HepG2 (cell line): ENCODE measurements at regions not wholly inside any gene's neighbourhood (a gene's known extent, or its start where the extent isn't known, plus 50 kb on each side); places are given as distances from the start of the nearest gene placed in this dataset.

Experiments
- ATAC-seq: fragments of 200-7000 bp; cut with Tn5 transposase; 3 replicates; pipeline ENCODE4 v1.9.1; 2020; ENCODE audit warnings: mild to moderate bottlenecking, moderate library complexity
- BruUV-seq: library from RNA; stranded (reverse); fragments of 400-500 nt; replicated peaks from 2 replicates; lab custom pipeline; 2021; lab: Mats Ljungman, UMichigan
- CTCF ChIA-PET: fragments of 300-600 bp; formaldehyde crosslinking; extraction: SDS; loops from one replicate; lab custom pipeline; 2021; ENCODE audit warnings: low total read pairs, inconsistent platforms, low intra/inter-chr PET ratio; lab: Yijun Ruan, JAX
- POLR2A ChIA-PET: fragments of 350-600 bp; sonication (Branson Sonifier 250); formaldehyde crosslinking; loops from one replicate; lab custom pipeline; 2020; ENCODE audit warnings: antibody characterized with exemption, inconsistent platforms; lab: Yijun Ruan, JAX
- DNase-seq: peaks from one replicate; pipeline ENCODE4 v3.0.0-alpha.2; 2015; ENCODE audit warnings: low spot score
- FAIRE-seq: peaks from 3 replicates; lab custom pipeline; 2011; peaks lifted over from hg19 to GRCh38; lab: Jason Lieb, UNC
- H2AFZ ChIP-seq: one replicate; pipeline ENCODE4 v1.6.1; 2011; ENCODE audit warnings: low read length, inconsistent platforms
- H3K27ac ChIP-seq: fragments of 300-600 bp; 3 replicates; pipeline ENCODE4 v1.8.0; 2011; ENCODE audit warnings: mixed run types, mild to moderate bottlenecking, mixed read lengths, low read length, inconsistent platforms; ENCODE audit not compliant: insufficient read depth; ENCODE audit errors: extremely low read length
- H3K27me3 ChIP-seq, 2 experiments: fragments of 200-600 bp in 1 of 2; 2 replicates in 1 of 2; 3 replicates in 1 of 2; pipeline versions ENCODE4 v1.6.0 to v1.8.0; 2011; ENCODE audit warnings: low read length in 2 of 2, mild to moderate bottlenecking in 2 of 2, moderate library complexity in 2 of 2, inconsistent platforms in 1 of 2; ENCODE audit not compliant: insufficient read depth in 2 of 2, control insufficient read depth in 1 of 2
- H3K36me3 ChIP-seq, 2 experiments: fragments of 200-600 bp in 1 of 2; replicated peaks in 1 of 2; 2 replicates in 1 of 2; 3 replicates in 1 of 2; pipeline versions ENCODE4 v1.5.1 to v1.8.0; 2011; ENCODE audit warnings: low read length in 2 of 2, inconsistent platforms in 1 of 2; ENCODE audit not compliant: insufficient read depth in 2 of 2, control insufficient read depth in 1 of 2
- H3K4me1 ChIP-seq: 2 replicates; pipeline ENCODE4 v1.5.1; 2012; ENCODE audit warnings: low read length, inconsistent platforms; ENCODE audit not compliant: insufficient read depth
- H3K4me2 ChIP-seq: 2 replicates; pipeline ENCODE4 v1.6.0; 2011; ENCODE audit warnings: low read depth, low read length, inconsistent platforms
- H3K4me3 ChIP-seq, 3 experiments: fragments of 200-600 bp in 1 of 3; sonication (generic), shearing (Covaris generic) in 1 of 3; replicated peaks in 1 of 3; 2 replicates each; pipeline ENCODE4 v1.5.1; 2011 to 2016; ENCODE audit warnings: low read length in 3 of 3, inconsistent platforms in 2 of 3, low read depth in 2 of 3, mild to moderate bottlenecking in 2 of 3, control low read depth in 1 of 3, mixed read lengths in 1 of 3; ENCODE audit not compliant: insufficient read depth in 1 of 3
- H3K79me2 ChIP-seq: one replicate; pipeline ENCODE4 v1.6.1; 2011; ENCODE audit warnings: low read length, inconsistent platforms; ENCODE audit not compliant: insufficient read depth
- H3K9ac ChIP-seq: 2 replicates; pipeline ENCODE4 v1.6.0; 2011; ENCODE audit warnings: mild to moderate bottlenecking, low read depth, low read length, inconsistent platforms; ENCODE audit not compliant: insufficient read depth
- H3K9me3 ChIP-seq: 2 replicates; pipeline ENCODE4 v1.5.1; 2012; ENCODE audit warnings: mild to moderate bottlenecking, low read length
- H4K20me1 ChIP-seq: 2 replicates; pipeline ENCODE4 v1.6.0; 2011; ENCODE audit warnings: inconsistent platforms, mild to moderate bottlenecking, low read length, moderate library complexity; ENCODE audit not compliant: insufficient read depth
- ARNT ChIP-seq: fragments of 450-650 bp; IDR thresholded peaks from 2 replicates; pipeline ENCODE4 v1.6.1; 2017
- EHMT2 ChIP-seq: fragments of 200-600 bp; sonication (generic); IDR thresholded peaks from 2 replicates; pipeline ENCODE4 v1.7.0; 2017; ENCODE audit warnings: antibody characterized with exemption, low read depth, low read length, borderline replicate concordance
- GPN1 ChIP-seq: sonication (generic); formaldehyde crosslinking; IDR thresholded peaks from 2 replicates; pipeline ENCODE4 v1.5.1; 2020; ENCODE audit warnings: missing genetic modification reagents, borderline replicate concordance
- HNF4G ChIP-seq, 2 experiments: sonication (generic) in 1 of 2; formaldehyde crosslinking in 1 of 2; IDR thresholded peaks; 2 replicates each; pipeline versions ENCODE4 v1.4.0 to v1.6.1; 2011 to 2020; ENCODE audit warnings: borderline replicate concordance in 2 of 2, low read depth in 2 of 2, mild to moderate bottlenecking in 2 of 2, low read length in 1 of 2, missing genetic modification reagents in 1 of 2, moderate library complexity in 1 of 2
- HOXA7 ChIP-seq: sonication (generic); formaldehyde crosslinking; IDR thresholded peaks from 2 replicates; pipeline ENCODE4 v1.8.1; 2022; ENCODE audit warnings: mild to moderate bottlenecking, missing genetic modification reagents, moderate library complexity
- KLF11 ChIP-seq: IDR thresholded peaks from 2 replicates; pipeline ENCODE4 v1.6.1; 2016; ENCODE audit warnings: missing compliant biosample characterization
- MATR3 ChIP-seq: sonication (generic); formaldehyde crosslinking; IDR thresholded peaks from 2 replicates; pipeline ENCODE4 v1.4.0; 2020; ENCODE audit warnings: missing genetic modification reagents
- MEIS2 ChIP-seq: sonication (generic); formaldehyde crosslinking; IDR thresholded peaks from 2 replicates; pipeline ENCODE4 v1.9.0; 2021; ENCODE audit warnings: mild to moderate bottlenecking, missing genetic modification reagents
- NR3C1 ChIP-seq: sonication (generic); formaldehyde crosslinking; IDR thresholded peaks from 2 replicates; pipeline ENCODE4 v1.4.0; 2020; ENCODE audit warnings: missing genetic modification reagents
- PAXIP1 ChIP-seq: sonication (generic); formaldehyde crosslinking; conservative IDR thresholded peaks from 2 replicates; pipeline ENCODE4 v1.4.0; 2020; ENCODE audit warnings: mild to moderate bottlenecking, missing genetic modification reagents, moderate library complexity
- PLRG1 ChIP-seq: fragments of 450-650 bp; conservative IDR thresholded peaks from 2 replicates; pipeline ENCODE4 v1.6.1; 2016
- RBAK ChIP-seq: sonication (generic); formaldehyde crosslinking; IDR thresholded peaks from 2 replicates; pipeline ENCODE4 v1.5.1; 2020; ENCODE audit warnings: mild to moderate bottlenecking, missing genetic modification reagents
- RFX5 ChIP-seq: IDR thresholded peaks from 2 replicates; pipeline ENCODE4 v1.6.1; 2011; ENCODE audit warnings: low read depth, low read length, improper control_type of control experiment
- SALL1 ChIP-seq: sonication (generic); formaldehyde crosslinking; IDR thresholded peaks from 2 replicates; pipeline ENCODE4 v1.8.0; 2022; ENCODE audit warnings: mild to moderate bottlenecking, missing genetic modification reagents
- SIX1 ChIP-seq: sonication (generic); formaldehyde crosslinking; IDR thresholded peaks from 2 replicates; pipeline ENCODE4 v1.4.0; 2020; ENCODE audit warnings: missing genetic modification reagents, borderline replicate concordance
- ZNF12 ChIP-seq: sonication (generic); formaldehyde crosslinking; IDR thresholded peaks from 2 replicates; pipeline ENCODE4 v1.5.0; 2020; ENCODE audit warnings: missing genetic modification reagents
- ZNF333 ChIP-seq: sonication (generic); formaldehyde crosslinking; IDR thresholded peaks from 2 replicates; pipeline ENCODE4 v1.4.0; 2020; ENCODE audit warnings: mild to moderate bottlenecking, missing genetic modification reagents, borderline replicate concordance
- ZNF530 ChIP-seq: sonication (generic); formaldehyde crosslinking; IDR thresholded peaks from 2 replicates; pipeline ENCODE4 v1.5.0; 2020; ENCODE audit warnings: low read depth, mild to moderate bottlenecking, missing genetic modification reagents
- ZNF709 ChIP-seq: sonication (generic); formaldehyde crosslinking; IDR thresholded peaks from 2 replicates; pipeline ENCODE4 v1.5.0; 2020; ENCODE audit warnings: mild to moderate bottlenecking, missing genetic modification reagents
- WGBS: methylation state at CpG from one replicate; pipeline ENCODE4 v1.1.6; 2017; ENCODE audit warnings: low lambda C conversion rate; 5-methylcytosine and 5-hydroxymethylcytosine counted together
- in situ Hi-C: cut with HindIII; loops from 2 replicates; pipeline ENCODE4 v1.10.0; 2017; ENCODE audit warnings: low pct_unique_long_range_greater_than_20kb; ENCODE audit not compliant: extremely low pct_ligation_motif_present
- intact Hi-C: fragments of 100-400 bp; cut with micrococcal nuclease; formaldehyde crosslinking; loops from one replicate; pipeline ENCODE4 v1.10.0; 2022; ENCODE audit not compliant: unreplicated experiment
- TF ChIP-seq, protein P1 (sequence below): IDR thresholded peaks from 2 replicates; pipeline ENCODE4 v1.6.1; 2016; ENCODE audit warnings: mild to moderate bottlenecking, missing biosample characterization, missing genetic modification reagents
- TF ChIP-seq, protein P2 (sequence below): sonication (generic); formaldehyde crosslinking; IDR thresholded peaks from 2 replicates; pipeline ENCODE4 v1.5.1; 2020; ENCODE audit warnings: mild to moderate bottlenecking, missing genetic modification reagents, moderate library complexity

DNA sequence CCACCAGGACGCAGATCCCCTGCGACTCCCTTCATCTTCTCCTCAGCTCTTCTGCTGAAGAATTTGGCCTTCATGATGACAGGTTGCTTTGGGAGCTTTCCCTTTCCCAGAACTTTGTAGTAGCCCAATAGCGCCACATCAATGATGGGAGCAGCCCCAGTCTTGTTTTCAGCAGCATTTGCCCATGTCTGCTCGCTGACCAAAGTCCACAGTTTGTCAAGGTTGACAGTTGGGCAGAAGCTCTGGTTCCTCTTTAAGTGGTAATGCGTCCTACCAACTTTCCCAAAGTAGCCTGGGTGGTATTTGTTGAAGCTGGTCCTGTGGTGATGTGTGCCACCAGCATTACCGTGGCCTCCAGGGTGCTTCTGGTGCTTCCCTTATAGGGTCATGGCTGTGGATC lies 62.2 kb downstream of the GCNT4 start (continued):
- TF ChIP-seq HNF4G (IDR thresholded peaks at IDR 0.05; ENCODE audit: borderline replicate concordance, low read depth, low read length), result 0 out of 2 replicates have a peak, but pooled peaks have one; percentile 9
- no peak; the same call in 1 of the 2 replicates for TF ChIP-seq HNF4G (CRISPR knock-in tag; IDR thresholded peaks at IDR 0.05; ENCODE audit: borderline replicate concordance, low read depth)
- TF ChIP-seq, protein P1, sequence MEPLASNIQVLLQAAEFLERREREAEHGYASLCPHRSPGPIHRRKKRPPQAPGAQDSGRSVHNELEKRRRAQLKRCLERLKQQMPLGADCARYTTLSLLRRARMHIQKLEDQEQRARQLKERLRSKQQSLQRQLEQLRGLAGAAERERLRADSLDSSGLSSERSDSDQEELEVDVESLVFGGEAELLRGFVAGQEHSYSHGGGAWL (CRISPR knock-in tag), result no peak
- no peak for TF ChIP-seq GPN1 (CRISPR knock-in tag)
- TF ChIP-seq RFX5, result no peak
- no peak for TF ChIP-seq NR3C1
- no peak for TF ChIP-seq ZNF333 (CRISPR knock-in tag)
- TF ChIP-seq PLRG1, result no peak
- TF ChIP-seq EHMT2, result no peak
- TF ChIP-seq, all 625 proteins: peak for 17

- 83% methylated on average over 2 of the region's 2 CpGs for WGBS
- no peak for ATAC-seq
- ChIA-PET POLR2A (no interaction called here), CTCF (no interaction called here)
- H3K36me3 ChIP-seq, result no peaks in the 10 kb centered on the region
- no peaks in the 10 kb centered on the region for H3K9me3 ChIP-seq
- H3K4me2 ChIP-seq, result no peak overlapping the region
- intact Hi-C loops (no loop called here), in situ Hi-C loops (no loop called here)
- no peak for DNase-seq
- no peaks in the 10 kb centered on the region for H3K79me2 ChIP-seq
- FAIRE-seq, result no peak
- H3K4me1 ChIP-seq, result peaks cover 35% of the 10 kb centered on the region
- H4K20me1 ChIP-seq, result no peaks in the 10 kb centered on the region
- no peak overlapping the region for H3K4me3 ChIP-seq
- no peak overlapping the region for H3K9ac ChIP-seq
- H3K27ac ChIP-seq, result no peak overlapping the region
- no peak overlapping the region for H2AFZ ChIP-seq
- no peaks in the 10 kb centered on the region for H3K27me3 ChIP-seq
- no TSS peak for BruUV-seq
- TF ChIP-seq ARNT (no peak), SALL1 (CRISPR knock-in tag) (no peak), PAXIP1 (CRISPR knock-in tag) (no peak), MATR3 (CRISPR knock-in tag) (no peak), ZNF709 (no peak), MEIS2 (CRISPR knock-in tag) (no peak), ZNF12 (CRISPR knock-in tag) (no peak), SIX1 (no peak), KLF11 (CRISPR knock-in tag) (no peak), RBAK (CRISPR knock-in tag) (no peak), ZNF530 (CRISPR knock-in tag) (no peak), HOXA7 (CRISPR knock-in tag) (no peak)
- TF ChIP-seq, protein P2, sequence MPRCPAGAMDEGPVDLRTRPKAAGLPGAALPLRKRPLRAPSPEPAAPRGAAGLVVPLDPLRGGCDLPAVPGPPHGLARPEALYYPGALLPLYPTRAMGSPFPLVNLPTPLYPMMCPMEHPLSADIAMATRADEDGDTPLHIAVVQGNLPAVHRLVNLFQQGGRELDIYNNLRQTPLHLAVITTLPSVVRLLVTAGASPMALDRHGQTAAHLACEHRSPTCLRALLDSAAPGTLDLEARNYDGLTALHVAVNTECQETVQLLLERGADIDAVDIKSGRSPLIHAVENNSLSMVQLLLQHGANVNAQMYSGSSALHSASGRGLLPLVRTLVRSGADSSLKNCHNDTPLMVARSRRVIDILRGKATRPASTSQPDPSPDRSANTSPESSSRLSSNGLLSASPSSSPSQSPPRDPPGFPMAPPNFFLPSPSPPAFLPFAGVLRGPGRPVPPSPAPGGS (CRISPR knock-in tag), result no peak
These were observed 63.9 kb downstream of the GCNT4 start for GRCh38 chr5:74988273-74988983.
